GM19240 (cell line): ENCODE measurements at regions not wholly inside any gene's neighbourhood (a gene's known extent, or its start where the extent isn't known, plus 50 kb on each side); places are given as distances from the start of the nearest gene placed in this dataset.

Experiments used
- DNase-seq: peaks from one replicate; pipeline ENCODE4 v3.0.0; 2011; ENCODE audit warnings: low spot score; ENCODE audit not compliant: insufficient read length

GRCh38 chr22:49188091-49188490 is 639.6 kb downstream of the BRD1 start:
- DNase-seq = no peak

GRCh38 chr22:49186762-49187161 is 640.9 kb downstream of the BRD1 start:
- DNase-seq = no peak

GRCh38 chr22:49186293-49186692 is 641.4 kb downstream of the BRD1 start:
- no peak for DNase-seq

GRCh38 chr22:49185312-49185969 is 642.2 kb downstream of the BRD1 start:
- DNase-seq = no peak

GRCh38 chr22:49184736-49185135 is 642.9 kb downstream of the BRD1 start:
- no peak for DNase-seq

- DNase-seq = no peak
These were observed 643.9 kb downstream of the BRD1 start for GRCh38 chr22:49183826-49184216.

GRCh38 chr22:49183208-49183825 is 644.4 kb downstream of the BRD1 start:
- no peak for DNase-seq

- no peak for DNase-seq
These were observed 645.3 kb downstream of the BRD1 start for GRCh38 chr22:49182416-49182815.

GRCh38 chr22:49181942-49182341 is 645.7 kb downstream of the BRD1 start:
- DNase-seq = no peak

- no peak for DNase-seq
These were observed 646.2 kb downstream of the BRD1 start for GRCh38 chr22:49181431-49181830.

- DNase-seq = no peak
These were observed 647.0 kb downstream of the BRD1 start for GRCh38 chr22:49180683-49181024.

- DNase-seq = no peak
These were observed 647.6 kb downstream of the BRD1 start for GRCh38 chr22:49179886-49180682.

GRCh38 chr22:49179175-49179574 is 648.5 kb downstream of the BRD1 start:
- DNase-seq = no peak

- no peak for DNase-seq
These were observed 649.2 kb downstream of the BRD1 start for GRCh38 chr22:49178246-49179005.

GRCh38 chr22:49177666-49178065 is 650.0 kb downstream of the BRD1 start:
- DNase-seq = no peak

- DNase-seq = no peak
These were observed 650.7 kb downstream of the BRD1 start for GRCh38 chr22:49176956-49177355.

GRCh38 chr22:49170053-49170452 is 657.6 kb downstream of the BRD1 start:
- DNase-seq = no peak

- DNase-seq = no peak
These were observed 658.5 kb downstream of the BRD1 start for GRCh38 chr22:49169074-49169744.

GRCh38 chr22:49168219-49168813 is 659.4 kb downstream of the BRD1 start:
- DNase-seq = no peak

- DNase-seq = no peak
These were observed 660.9 kb downstream of the BRD1 start for GRCh38 chr22:49166746-49167145.

- no peak for DNase-seq
These were observed 661.5 kb downstream of the BRD1 start for GRCh38 chr22:49166211-49166610.
